ENCODE measurements at regions not wholly inside any gene's neighbourhood (a gene's known extent, or its start where the extent isn't known, plus 50 kb on each side); places are given as distances from the start of the nearest gene placed in this dataset.

DNA sequence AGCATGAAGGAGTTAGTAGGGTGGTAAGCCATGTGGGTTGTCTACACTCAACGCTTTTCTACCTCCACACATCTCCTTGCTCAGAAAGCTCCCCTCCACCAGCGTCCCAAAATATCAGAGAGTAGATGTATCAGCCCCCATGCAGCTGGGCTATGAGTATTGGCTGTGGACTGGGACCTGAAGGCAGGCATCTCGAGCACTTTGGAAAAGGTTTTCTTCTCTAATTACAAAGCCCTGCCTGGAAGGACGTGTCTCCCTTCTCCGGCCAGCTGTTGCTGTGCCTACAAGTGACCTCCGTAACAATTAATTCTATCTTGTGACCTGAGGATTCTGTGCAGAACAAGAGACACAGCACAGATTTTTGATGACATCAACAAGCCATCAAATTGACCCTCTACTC is 142.0 kb upstream of the RUNX1 start:
- H3K56ac ChIP-seq (ENCODE audit: insufficient read length, low read depth, low read length): no peak overlapping the region
- H2AFZ ChIP-seq (ENCODE audit: low read length): no peak overlapping the region
- no peak overlapping the region for H4K91ac ChIP-seq (ENCODE audit: insufficient read length, low read depth, low read length)
- no peak overlapping the region for H4K5ac ChIP-seq (ENCODE audit: insufficient read length, low read depth, low read length)
- H2AK5ac ChIP-seq (ENCODE audit: insufficient read length, low read length): no peak overlapping the region
- no peak overlapping the region for H4K8ac ChIP-seq (replicated peaks; ENCODE audit: insufficient read length, low read depth, low read length)
- no peaks in the 10 kb centered on the region for H3K79me2 ChIP-seq (ENCODE audit: insufficient read depth, low read length)
- no peak overlapping the region for H2BK120ac ChIP-seq (ENCODE audit: low read depth, low read length, poor library complexity, severe bottlenecking)
- DNase-seq: no peak
- H2BK15ac ChIP-seq (ENCODE audit: low read depth, low read length): no peak overlapping the region
- TF ChIP-seq, protein P1, sequence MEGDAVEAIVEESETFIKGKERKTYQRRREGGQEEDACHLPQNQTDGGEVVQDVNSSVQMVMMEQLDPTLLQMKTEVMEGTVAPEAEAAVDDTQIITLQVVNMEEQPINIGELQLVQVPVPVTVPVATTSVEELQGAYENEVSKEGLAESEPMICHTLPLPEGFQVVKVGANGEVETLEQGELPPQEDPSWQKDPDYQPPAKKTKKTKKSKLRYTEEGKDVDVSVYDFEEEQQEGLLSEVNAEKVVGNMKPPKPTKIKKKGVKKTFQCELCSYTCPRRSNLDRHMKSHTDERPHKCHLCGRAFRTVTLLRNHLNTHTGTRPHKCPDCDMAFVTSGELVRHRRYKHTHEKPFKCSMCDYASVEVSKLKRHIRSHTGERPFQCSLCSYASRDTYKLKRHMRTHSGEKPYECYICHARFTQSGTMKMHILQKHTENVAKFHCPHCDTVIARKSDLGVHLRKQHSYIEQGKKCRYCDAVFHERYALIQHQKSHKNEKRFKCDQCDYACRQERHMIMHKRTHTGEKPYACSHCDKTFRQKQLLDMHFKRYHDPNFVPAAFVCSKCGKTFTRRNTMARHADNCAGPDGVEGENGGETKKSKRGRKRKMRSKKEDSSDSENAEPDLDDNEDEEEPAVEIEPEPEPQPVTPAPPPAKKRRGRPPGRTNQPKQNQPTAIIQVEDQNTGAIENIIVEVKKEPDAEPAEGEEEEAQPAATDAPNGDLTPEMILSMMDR (conservative IDR thresholded peaks at IDR 0.05): no peak
- Mint-ChIP-seq H3K36me3 (ENCODE audit: insufficient read depth in 1 of 3, low read depth in 3 of 3) (no peaks in the 10 kb centered on the region), H3K27ac (no peak overlapping the region), H3K4me1 (peaks cover 14 to 15% of the 10 kb centered on the region in 2 experiments), H3K27me3 (ENCODE audit: low read depth) (no peaks in the 10 kb centered on the region), H3K4me3 (no peak overlapping the region), H3K9me3 (no peaks in the 10 kb centered on the region; a peak in 1 of 5 replicates)
- WGBS (ENCODE audit: extremely low coverage, insufficient read length, low lambda C conversion rate): no CpG with 5 or more reads among the region's 6 CpGs
- no peak overlapping the region for H3K9ac ChIP-seq (ENCODE audit: extremely low read depth, insufficient read length, low read length)
- H4K20me1 ChIP-seq (ENCODE audit: control insufficient read depth, insufficient read depth, insufficient read length): no peaks in the 10 kb centered on the region
- no peak overlapping the region for H3T11ph ChIP-seq (ENCODE audit: low read length)
- no peak overlapping the region for H3K4me2 ChIP-seq (ENCODE audit: insufficient read depth, insufficient read length, low read length)
- no peak overlapping the region for H3K4ac ChIP-seq (ENCODE audit: low read depth, low read length)
- H3K23me2 ChIP-seq (ENCODE audit: insufficient read length, low read depth, low read length, poor library complexity, severe bottlenecking): no peaks in the 10 kb centered on the region
- no peak overlapping the region for H3K27ac ChIP-seq (ENCODE audit: insufficient read length, low read depth, low read length)
- no peaks in the 10 kb centered on the region for H3K79me1 ChIP-seq (ENCODE audit: insufficient read depth, low read depth, low read length, poor library complexity, severe bottlenecking)
- no peak overlapping the region for H3K14ac ChIP-seq (ENCODE audit: insufficient read depth, low read length)
- H3K9me3 ChIP-seq (ENCODE audit: control insufficient read depth, low read depth, low read length): no peaks in the 10 kb centered on the region
- H3K23ac ChIP-seq (ENCODE audit: insufficient read length, low read depth, low read length): no peak overlapping the region
- no peak overlapping the region for H2BK20ac ChIP-seq (ENCODE audit: low read depth, low read length, poor library complexity, severe bottlenecking)
- no peak overlapping the region for H2BK12ac ChIP-seq (ENCODE audit: insufficient read length, low read depth, low read length)
- no peak overlapping the region for H2BK5ac ChIP-seq (ENCODE audit: insufficient read length, low read length)
- H3K27me3 ChIP-seq (ENCODE audit: insufficient read depth, low read length): no peaks in the 10 kb centered on the region
- H3K18ac ChIP-seq (ENCODE audit: insufficient read length, low read depth, low read length): no peak overlapping the region
- no peaks in the 10 kb centered on the region for H3K4me1 ChIP-seq (ENCODE audit: insufficient read depth, low read length)

Data from H9 (cell line).